HG02870 (cell line): ENCODE measurements at regions not wholly inside any gene's neighbourhood (a gene's known extent, or its start where the extent isn't known, plus 50 kb on each side); places are given as distances from the start of the nearest gene placed in this dataset.

Source experiments
- ATAC-seq: cut with Tn5 transposase; IDR thresholded peaks from one replicate; pipeline ENCODE4 v1.9.1; 2021; ENCODE audit warnings: mild to moderate bottlenecking, moderate library complexity; ENCODE audit not compliant: unreplicated experiment

DNA sequence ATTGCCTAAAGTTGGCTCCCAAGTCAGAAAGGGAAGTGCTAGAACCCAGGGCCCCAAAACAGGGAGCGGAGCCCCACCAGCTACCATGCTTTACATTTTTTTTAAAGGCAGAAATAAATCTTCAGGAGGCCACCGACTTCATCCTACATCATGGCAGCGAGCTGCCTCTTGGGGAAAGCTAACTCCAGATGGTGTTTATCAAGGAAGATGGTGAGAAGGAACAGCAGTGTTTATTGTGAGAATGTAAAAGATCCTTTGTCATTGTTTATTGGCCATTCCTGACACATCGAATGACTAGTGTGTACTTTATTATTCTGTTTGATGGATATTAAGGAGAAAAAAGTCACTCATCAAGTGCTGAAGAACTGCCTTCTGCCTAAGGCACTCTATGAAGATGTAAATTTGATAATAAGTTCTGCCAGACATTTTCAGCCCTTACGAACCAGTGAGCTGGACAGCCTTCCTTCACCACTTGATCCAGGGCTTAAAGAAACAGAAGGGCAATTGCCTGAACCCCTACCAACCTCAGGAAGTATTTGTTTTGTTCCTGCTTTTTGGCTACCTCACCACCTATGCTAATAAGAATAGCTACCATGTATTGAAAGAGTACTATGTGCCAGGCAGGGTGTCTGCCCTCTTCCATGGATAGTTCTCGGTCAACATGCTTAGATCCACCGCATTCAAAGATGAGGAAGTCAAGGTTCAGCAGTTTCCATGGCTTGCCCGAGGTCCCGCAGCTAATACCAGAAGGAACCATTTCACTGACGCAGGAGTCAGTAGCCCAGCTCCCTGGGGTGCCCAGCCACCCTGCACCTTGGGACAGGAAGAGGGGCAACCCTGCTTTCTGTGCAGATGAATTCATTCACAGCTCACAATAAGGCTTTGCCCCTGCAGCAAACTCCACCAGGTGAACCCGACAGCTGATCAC lies 194.7 kb upstream of the RREB1 start:
- ATAC-seq = no peak

DNA sequence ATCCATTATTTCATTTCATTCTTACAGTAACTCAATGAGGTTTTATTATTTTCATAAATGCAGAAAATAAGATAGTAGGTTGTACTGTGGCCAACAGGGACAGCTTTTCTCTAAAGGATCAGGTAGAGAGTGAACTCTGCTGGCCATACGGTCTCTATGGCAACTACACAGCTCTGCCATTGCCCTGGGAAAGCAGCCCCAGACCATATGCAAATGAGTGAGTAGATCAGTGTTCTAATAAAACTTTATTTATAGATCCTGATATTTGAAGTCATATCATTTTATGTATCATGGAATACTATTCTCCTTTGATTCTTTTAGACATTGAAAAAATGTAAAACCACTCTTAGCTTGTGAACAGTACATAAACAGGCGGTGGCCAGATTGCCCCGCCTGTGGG lies 192.5 kb upstream of the RREB1 start:
- no peak for ATAC-seq

DNA sequence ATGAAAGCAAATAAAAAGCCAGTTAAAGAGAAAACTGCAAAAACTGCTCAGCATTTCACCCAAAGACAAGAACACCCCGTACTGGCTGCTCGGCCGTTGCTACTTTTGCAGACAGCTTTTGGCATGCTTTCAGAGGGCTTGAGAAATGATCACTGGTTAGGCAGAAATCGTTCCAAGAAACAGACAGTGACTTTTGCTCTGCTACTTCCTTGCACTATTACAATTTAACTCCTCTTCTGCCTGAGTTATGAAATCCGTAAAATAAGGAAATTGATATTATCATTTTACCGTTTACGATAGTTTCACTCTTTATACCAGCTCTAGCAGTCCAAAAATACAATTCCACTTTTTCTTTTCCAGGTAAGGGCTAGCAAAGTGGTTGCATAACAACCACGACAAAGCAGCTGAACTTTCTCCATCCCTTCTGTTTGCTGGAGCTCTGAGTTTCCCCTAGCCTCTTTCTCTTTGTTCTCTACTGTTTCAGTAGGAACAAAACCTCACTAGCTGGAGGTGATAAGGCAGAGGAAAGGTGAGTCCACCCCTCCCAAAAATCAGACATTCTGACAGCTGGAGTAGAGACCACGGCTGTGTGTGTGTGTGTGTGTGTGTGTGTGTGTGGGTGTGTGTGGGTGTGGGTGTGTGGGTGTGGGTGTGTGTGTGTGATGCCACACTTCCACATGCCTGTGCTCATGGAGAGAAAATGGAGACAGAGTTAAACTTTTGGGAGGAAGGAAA lies 191.8 kb upstream of the RREB1 start:
- no peak for ATAC-seq

DNA sequence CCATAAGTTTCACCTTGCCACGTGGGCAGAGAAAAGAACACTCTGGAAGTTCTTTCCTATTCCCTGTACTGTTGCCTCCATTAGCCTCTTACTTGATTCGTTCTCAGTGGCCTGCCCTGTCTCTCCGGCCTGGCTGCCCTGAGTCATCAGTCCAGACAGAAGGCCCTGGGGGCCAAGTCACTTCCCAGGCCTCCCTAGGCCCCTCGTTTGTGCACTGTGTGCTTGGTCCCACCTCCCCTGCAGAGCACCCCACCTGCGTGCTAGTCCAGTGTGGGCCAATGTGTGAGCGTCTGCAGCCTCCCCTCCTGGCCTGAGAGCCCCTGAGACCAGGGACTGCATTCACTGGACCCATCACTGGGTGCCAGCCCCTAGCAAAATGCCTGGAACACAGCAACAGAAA lies 191.2 kb upstream of the RREB1 start:
- ATAC-seq = no peak

DNA sequence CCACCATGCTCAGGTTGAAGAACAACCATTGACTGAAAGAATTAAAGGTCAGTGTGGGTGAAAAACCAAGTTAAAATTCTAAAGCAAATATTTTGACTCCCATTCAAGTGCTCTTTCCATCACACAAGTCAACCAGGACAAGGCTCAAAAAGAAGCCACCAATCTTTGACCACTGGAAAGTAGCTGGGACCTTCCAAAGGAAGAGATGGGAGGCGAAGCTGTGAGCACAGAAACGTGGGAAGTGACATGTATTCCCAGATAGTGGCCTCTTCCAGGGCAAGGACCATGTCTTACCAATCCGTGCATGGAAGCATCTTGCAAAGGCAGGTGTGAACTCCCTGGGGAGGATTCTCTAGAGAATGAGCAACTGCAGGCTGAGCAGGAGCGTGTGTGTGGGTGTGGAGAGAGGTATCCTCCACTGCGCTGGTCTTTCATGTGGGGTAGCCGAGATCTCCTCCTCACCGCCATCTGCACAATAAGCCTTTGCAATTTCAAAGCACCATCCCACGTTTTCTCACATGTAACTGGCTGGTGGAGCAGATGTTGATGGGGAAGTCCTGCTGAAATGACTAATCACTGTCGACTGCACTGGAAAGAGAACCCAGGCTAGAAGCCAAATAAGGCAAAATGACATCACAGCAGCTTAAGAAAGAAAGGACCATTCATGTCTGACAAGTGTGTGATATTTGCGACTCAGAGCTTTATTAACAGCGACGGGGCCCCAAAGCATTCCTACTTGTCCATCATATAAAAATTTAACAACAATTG lies 189.4 kb upstream of the RREB1 start:
- peak; percentile 94 for ATAC-seq

DNA sequence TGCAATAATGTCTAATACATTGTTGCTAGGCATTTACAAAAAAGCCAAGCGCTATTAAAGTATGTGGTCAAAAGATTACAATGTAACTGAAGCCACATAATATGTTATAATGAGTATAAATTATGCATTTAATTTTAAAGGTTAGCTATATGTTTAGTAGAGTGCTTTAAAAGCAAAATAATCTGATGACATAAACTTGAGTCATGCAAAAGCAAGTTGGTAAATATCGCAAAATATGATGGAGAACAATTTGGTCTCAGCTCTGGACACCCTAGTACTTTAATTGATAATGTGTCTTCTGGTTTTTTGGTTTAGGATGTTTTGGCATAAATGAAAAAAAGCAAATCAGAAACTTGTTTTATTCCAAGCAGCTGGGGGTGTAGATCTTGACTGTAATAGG lies 188.6 kb upstream of the RREB1 start:
- no peak for ATAC-seq

DNA sequence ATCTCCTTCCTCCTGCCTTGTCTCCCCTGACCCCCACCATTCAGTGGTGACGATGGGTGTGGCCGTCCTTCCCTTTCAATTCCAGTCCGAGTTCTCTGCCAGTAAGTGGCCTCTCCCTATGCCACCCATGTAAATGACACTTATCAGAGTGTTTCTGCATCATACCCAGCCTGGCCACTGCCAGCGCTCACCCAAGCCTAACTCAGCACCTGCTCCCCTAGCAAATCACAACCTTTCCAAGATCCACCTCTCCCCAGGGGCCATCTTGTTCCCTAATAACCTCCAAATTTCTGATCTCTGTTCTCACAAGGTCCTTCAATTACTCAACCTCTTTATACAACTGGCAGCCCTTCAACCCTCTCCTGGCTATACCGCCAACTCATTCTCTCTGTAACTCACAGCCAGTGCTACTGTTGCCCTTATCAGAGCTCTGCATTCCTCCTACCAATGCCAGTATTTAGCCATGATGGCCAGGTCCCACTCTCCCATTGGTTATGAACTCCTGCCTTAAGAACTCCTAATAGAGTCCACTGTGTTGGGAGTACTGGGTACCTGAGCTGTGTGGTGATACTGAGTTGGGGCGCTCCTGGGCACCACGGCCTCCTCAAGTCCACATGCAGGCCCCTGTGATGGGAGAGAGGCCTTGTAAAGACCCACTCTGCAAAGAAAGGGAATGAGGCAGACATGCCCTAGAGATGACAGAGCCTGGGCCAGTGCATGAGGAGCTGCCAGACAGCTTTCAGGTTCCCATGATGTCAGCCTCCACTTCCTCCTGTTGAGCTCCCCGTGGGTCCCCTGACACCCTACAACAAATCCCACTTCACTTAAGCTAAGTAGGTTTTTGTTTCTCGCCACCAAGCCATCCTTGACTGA lies 187.4 kb upstream of the RREB1 start:
- ATAC-seq = no peak

DNA sequence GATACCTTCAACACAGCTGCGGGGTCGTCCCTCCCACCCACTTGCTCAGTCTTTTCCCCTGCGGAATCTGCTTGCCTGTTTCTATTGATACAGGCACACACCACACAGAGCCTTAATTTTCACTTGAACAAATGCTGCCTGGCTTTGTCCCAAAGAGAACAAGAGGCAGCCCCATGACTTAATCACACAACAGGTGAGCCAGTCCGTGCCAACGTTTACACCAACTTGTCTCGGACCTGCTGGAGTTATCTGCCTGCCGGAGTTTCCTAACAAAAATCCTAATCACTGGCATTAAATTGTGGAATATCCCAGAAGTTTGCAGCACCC lies 186.8 kb upstream of the RREB1 start:
- ATAC-seq = no peak

DNA sequence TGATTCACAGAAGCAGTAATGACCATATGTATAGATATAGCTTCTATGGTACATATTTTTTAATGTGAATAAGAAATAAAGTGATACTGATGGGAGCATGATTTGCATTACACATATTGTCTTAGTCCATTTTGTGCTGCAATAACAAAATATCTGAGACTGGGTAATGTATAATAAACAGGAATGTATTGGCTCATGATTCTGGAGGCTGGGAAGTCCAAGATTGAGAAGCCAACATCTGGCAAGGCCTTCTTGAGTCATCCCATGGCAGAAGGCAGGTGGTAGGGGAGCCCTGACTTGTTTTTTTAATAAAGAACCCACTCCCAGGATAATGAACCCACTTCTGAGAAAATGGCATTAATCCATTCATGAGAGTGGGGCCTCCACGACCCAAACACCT lies 185.6 kb upstream of the RREB1 start:
- ATAC-seq = no peak

DNA sequence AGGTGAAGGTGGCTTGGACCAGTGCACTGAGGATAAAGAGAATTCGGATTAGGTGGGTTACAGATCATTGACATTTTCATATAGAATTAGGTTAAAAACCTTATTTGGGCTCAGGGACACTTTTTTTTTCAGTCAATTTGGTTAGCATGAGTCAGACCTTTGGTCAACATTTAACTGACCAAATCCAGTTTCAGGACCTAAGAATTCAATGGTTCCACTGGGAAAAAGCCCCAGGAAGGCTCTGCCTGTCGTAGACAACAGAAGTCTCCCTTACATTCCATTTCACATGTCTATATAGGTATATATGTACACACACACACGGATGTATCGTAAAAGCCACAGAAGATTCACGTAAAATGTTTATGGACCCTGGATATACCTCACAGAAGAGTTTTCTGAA lies 184.2 kb upstream of the RREB1 start:
- ATAC-seq = no peak

DNA sequence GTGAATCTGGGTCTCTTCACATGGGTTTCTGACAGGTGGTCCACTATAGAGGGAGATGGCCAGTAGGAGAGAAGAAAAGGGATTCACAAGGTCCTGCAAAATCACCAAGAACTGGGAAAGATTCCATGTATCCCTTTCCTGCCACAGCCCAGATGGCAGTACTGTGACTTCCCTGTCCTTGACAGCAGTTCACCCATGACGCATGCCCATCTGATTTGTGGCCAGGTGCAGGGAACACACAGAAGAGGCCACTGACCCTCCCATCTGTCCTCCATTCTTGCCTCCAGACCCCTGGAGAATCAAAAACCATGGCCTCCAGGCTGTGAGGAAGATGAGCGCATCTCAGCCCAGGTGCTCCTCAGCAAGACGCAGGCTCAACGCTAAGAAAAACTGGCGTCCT lies 183.1 kb upstream of the RREB1 start:
- ATAC-seq = no peak

DNA sequence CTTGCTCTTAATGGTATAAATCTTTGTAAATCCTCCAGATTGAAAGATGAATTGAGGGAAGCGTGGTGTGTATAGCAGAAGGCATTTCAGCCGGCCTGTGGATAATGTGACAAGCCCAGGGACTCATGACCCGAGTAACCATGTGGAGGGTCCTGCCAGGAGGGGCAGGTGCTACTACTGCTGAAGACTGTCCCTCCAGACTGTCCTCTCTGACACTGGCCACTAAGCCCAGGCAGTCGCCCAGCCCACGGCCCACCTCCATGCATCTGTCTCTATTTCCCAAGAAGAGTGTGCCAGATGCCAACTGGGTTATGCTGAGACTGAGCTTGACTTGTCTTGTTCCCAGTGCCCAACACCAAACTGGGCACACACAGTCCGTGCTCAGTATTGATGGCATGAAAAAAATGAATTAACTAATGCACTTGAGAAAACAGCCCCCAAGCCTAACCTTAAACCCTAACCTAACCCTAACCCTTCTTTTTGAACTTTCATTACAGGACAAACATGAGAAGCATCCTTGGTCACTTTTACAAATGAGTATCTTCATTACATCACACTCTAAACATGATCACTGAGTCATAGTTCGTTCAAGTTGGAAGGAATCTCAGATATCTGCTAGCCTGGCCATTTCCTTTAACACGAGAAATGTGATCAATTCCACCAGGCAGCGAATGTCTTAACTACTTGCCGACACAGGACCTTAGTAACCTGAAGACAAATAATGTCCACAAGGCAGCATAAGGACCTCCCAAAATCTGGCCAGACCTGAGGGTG lies 182.2 kb upstream of the RREB1 start:
- ATAC-seq = no peak

DNA sequence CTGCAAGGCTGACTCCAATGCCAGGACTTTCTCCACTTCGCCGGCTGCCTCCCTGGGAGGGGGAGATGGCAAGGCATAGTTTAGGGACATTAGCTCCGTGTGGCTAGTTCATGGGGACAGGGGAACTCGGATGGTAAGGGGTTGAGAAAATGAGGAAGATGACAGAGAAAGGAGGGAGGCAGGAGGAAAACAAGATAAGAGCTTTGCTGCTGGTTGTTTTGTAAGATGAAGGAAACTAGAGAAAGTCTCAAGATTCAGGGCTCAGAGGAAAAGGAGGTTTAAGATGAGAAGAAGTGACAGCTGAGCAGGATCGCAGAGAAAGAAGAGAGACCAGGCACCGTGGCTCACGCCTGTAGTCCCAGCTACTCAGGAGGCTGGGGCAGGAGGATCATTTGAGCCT lies 180.9 kb upstream of the RREB1 start:
- ATAC-seq = no peak

DNA sequence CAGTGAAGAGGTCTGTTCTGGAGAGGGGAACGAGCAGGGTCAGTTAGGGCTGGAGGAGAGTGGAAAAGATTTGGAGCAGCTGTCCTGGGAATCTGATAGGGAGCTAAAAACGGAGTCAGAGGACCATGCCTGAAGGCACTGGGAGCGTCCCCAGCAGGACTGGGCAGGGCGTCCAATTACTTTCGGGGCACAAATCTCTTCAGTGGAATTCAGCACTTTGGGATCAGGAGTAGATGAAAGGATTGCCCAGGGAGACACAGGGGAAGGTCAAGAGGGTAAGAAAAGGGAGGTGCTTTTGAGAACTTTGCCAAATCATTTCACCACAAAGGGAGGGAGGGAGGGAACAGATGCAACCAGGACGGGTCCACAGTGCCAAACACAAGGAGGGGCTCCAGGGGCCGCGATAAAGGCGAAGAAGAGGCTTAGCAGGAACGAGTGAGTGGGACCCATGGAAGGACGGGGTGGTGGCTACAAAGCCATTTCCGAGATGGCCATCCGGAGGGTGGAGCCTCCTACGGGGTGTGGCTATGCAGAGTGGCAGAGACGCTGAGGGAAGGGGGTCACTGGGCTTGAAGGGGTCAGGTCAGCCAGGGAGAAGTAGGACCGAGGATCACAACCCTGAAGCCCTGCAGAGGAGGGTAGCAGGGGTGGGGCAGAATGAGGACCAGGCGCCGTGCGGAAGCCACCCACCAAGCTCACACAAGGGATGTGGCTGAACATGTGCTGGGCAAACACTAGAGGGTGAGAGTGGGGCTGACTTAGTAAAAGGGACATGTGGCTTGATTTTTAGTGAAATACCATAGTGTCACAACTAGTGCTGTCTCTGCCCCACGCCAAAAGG lies 180.0 kb upstream of the RREB1 start:
- ATAC-seq = no peak

DNA sequence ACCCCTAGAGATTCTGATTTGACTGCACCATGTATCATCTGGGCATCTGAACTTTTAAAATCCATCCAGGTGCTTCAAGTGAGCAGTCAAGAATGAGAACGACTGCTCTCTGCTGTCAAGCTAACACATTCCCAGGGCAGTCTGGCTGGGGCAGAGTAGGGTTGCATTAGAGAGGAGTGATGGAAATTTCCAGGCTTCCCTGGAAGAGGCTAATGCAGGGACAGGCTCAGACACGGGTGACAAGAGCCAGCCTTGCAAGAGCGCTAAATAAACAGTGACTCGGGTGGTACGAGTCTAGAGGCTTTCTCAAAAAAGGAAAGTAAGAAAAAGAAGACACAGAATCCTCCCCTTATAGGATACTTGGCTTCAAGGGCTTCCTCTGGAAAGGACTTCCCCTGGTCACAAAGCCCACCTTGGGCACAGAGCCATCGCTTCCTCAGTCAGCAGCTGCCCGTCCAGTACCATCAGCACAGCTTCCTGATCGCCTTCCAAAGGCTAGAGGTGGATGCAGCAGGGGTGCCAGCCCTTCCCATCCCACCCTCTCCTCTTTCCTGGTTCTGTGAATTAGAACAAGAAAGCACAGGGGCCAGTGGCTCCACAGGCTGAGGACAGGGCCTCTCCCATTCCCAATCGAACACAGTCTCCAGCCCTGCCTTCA lies 177.4 kb upstream of the RREB1 start:
- ATAC-seq = no peak

DNA sequence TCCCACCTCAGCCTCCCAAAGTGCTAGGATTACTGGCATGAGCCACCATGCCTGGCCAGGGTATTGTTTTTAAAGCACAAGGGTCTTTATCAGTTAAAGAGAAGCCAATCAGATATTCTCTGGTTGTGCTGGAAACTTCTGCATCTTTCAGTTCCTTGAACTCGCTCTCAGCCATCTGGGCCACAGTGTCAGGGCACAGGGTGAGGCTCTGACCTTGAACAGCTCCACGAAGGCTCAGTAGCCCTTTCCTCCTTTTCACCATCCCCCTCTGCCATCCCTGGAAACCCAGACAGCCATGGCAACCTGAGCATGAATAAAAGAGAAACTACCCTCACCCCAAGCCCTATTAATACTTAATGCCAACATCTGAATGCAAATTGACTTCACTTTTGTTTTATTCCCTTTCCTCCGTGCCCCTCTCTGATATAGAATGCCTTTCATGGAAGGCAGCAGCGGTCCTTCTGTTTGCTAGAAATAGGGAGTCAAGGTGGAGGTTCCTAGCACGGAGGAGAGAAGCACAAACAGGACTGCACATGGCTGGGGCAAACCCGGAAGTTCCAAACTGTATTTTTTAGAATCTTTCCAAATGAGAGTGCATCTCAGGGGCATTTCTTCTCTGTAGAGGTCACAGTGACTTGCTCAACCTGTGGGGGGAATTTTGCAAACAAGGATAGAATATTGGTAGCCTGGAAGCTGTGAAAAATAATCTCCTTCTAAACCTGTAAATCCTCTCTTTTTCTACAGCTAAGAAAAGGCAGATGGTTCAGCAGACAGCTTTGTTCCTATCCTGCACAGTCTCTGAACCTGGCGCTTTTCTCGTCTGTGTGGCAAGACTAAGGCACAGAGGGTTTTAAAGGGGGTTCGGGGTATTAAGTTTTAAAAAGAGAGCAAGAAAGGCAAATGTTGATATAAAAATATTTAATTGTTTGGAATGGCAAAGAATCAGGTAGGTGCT lies 176.4 kb upstream of the RREB1 start:
- ATAC-seq = no peak

DNA sequence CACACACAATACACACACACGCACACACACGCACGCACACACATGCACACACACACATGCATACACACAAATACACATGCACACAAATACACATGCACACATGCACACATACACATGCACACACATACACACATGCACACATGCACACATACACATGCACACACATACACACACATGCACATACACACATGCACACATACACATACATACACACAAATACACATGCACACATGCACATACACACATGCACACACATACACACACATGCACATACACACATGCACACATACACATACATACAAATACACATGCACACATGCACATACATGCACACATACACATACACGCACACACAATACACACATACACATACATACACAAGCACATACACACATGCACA lies 175.4 kb upstream of the RREB1 start:
- no peak for ATAC-seq
